GM12864 (cell line): ENCODE measurements at regions not wholly inside any gene's neighbourhood (a gene's known extent, or its start where the extent isn't known, plus 50 kb on each side); places are given as distances from the start of the nearest gene placed in this dataset.

ENCODE experiments used
- DNase-seq: peaks from one replicate; pipeline ENCODE4 v3.0.0-alpha.2; 2011; ENCODE audit warnings: low read depth
- H3K4me3 ChIP-seq: 2 replicates; pipeline ENCODE4 v1.5.1; 2011; ENCODE audit warnings: mild to moderate bottlenecking, low read depth, low read length, control low read depth
- CTCF ChIP-seq: IDR thresholded peaks from 2 replicates; pipeline ENCODE4 v1.5.1; 2011; ENCODE audit warnings: low read depth, mild to moderate bottlenecking, moderate library complexity, low read length, control low read depth, inconsistent platforms; ENCODE audit errors: missing control alignments

GRCh38 chr2:2960441-2961133 lies 417.0 kb downstream of the EIPR1 start:
- DNase-seq = no peak
- no peak overlapping the region for H3K4me3 ChIP-seq
- TF ChIP-seq CTCF = no peak

- TF ChIP-seq CTCF = no peak
- no peak overlapping the region for H3K4me3 ChIP-seq
- no peak for DNase-seq
Measured at GRCh38 chr2:2950403-2950952, 427.1 kb downstream of the EIPR1 start.

- no peak for DNase-seq
- H3K4me3 ChIP-seq = no peak overlapping the region
- no peak for TF ChIP-seq CTCF
Measured at GRCh38 chr2:2947406-2947805, 430.2 kb downstream of the EIPR1 start.

- H3K4me3 ChIP-seq = no peak overlapping the region
- no peak for TF ChIP-seq CTCF
- no peak for DNase-seq
Measured at GRCh38 chr2:2942906-2943305, 434.7 kb downstream of the EIPR1 start.

GRCh38 chr2:2942225-2942624 lies 435.4 kb downstream of the EIPR1 start:
- no peak for DNase-seq
- no peak for TF ChIP-seq CTCF
- no peak overlapping the region for H3K4me3 ChIP-seq

GRCh38 chr2:2941205-2941604 lies 436.4 kb downstream of the EIPR1 start:
- H3K4me3 ChIP-seq = no peak overlapping the region
- no peak for TF ChIP-seq CTCF
- DNase-seq = no peak

- TF ChIP-seq CTCF = no peak
- no peak for DNase-seq
- H3K4me3 ChIP-seq = no peak overlapping the region
Measured at GRCh38 chr2:2940702-2941101, 436.9 kb downstream of the EIPR1 start.
